MCF 10A (cell line): ENCODE measurements at regions not wholly inside any gene's neighbourhood (a gene's known extent, or its start where the extent isn't known, plus 50 kb on each side); places are given as distances from the start of the nearest gene placed in this dataset.
A peak's percentile ranks its signal among the peaks of the same experiment; 100 is the strongest.

Source experiments
- BruUV-seq: library from RNA; stranded (reverse); fragments of 400-500 nt; replicated peaks from 2 replicates; lab custom pipeline; 2021; lab: Mats Ljungman, UMichigan
- CTCF ChIA-PET: fragments of 300-600 bp; sonication (Branson Sonifier 250); formaldehyde crosslinking; extraction: SDS; loops from one replicate; lab custom pipeline; 2021; ENCODE audit warnings: antibody characterized with exemption, inconsistent platforms; lab: Yijun Ruan, JAX
- POLR2A ChIA-PET: fragments of 300-600, 350-650 bp; sonication (Branson Sonifier 250); formaldehyde crosslinking; extraction: SDS; loops from one replicate; lab custom pipeline; 2020; ENCODE audit warnings: antibody characterized with exemption, inconsistent platforms; lab: Yijun Ruan, JAX
- DNase-seq: peaks from one replicate; pipeline ENCODE4 v3.0.0-alpha.2; 2018; ENCODE audit not compliant: unreplicated experiment
- H3K27ac Mint-ChIP-seq: one replicate; pipeline ENCODE4 v1.8.0; 2022; ENCODE audit warnings: mild to moderate bottlenecking, low read depth, mixed read lengths; ENCODE audit not compliant: unreplicated experiment
- H3K27me3 Mint-ChIP-seq: one replicate; pipeline ENCODE4 v1.8.0; 2022; ENCODE audit warnings: mixed read lengths; ENCODE audit not compliant: insufficient read depth, unreplicated experiment
- H3K36me3 Mint-ChIP-seq: one replicate; pipeline ENCODE4 v1.8.0; 2022; ENCODE audit warnings: mild to moderate bottlenecking, moderate library complexity, mixed read lengths; ENCODE audit not compliant: insufficient read depth, unreplicated experiment
- H3K4me1 Mint-ChIP-seq: one replicate; pipeline ENCODE4 v1.8.0; 2022; ENCODE audit warnings: mixed read lengths; ENCODE audit not compliant: insufficient read depth, unreplicated experiment
- H3K4me3 Mint-ChIP-seq: one replicate; pipeline ENCODE4 v1.8.0; 2022; ENCODE audit warnings: mild to moderate bottlenecking, moderate library complexity, mixed read lengths; ENCODE audit not compliant: unreplicated experiment
- H3K9me3 Mint-ChIP-seq: one replicate; pipeline ENCODE4 v1.8.0; 2022; ENCODE audit warnings: mixed read lengths; ENCODE audit not compliant: unreplicated experiment
- intact Hi-C: fragments of 100-400 bp; cut with micrococcal nuclease; formaldehyde crosslinking; loops from 2 replicates; pipeline ENCODE4 v1.14.1; 2022
- TF ChIP-seq, protein P1 (sequence below): fragments of 200-600 bp; IDR thresholded peaks from one replicate; pipeline ENCODE4 v1.8.0; 2022; ENCODE audit warnings: antibody characterized with exemption, mild to moderate bottlenecking; ENCODE audit not compliant: unreplicated experiment

DNA sequence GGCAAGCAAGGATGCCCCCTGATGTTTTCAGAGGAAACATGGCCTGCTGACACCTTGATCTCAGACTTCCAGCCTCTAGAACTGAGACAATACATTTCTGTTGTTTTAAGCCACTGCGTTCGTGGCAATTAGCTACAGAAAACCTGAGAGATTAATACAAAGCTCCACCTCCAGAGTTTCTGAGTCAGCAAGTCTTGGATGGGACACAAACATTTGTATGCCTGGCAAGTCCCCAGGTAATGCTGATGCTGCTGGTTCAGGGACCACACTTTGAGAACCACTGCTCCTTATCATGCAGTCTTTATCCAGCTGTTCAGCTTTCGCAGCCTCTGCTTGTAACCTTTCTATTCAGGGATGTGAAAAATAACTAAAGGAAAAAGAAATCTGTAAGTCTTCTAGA, 565.7 kb upstream of the PLXNA2 start:
- Mint-ChIP-seq H3K4me3 (no peak overlapping the region), H3K27ac (no peak overlapping the region), H3K9me3 (no peaks in the 10 kb centered on the region), H3K4me1 (peaks cover 37% of the 10 kb centered on the region), H3K27me3 (no peaks in the 10 kb centered on the region), H3K36me3 (no peaks in the 10 kb centered on the region)
- ChIA-PET CTCF (interaction anchor here (0.6 kb wide), 1 partner anchor 1718 kb away, joined by 3 read pairs; no protein-coding TSS in a partner anchor), POLR2A (interaction anchor here (0.5 to 3.7 kb wide), 9 partner anchors 14 to 618 kb away, joined by 3 to 37 read pairs (median 3); no protein-coding TSS in a partner anchor)
- TF ChIP-seq, protein P1, sequence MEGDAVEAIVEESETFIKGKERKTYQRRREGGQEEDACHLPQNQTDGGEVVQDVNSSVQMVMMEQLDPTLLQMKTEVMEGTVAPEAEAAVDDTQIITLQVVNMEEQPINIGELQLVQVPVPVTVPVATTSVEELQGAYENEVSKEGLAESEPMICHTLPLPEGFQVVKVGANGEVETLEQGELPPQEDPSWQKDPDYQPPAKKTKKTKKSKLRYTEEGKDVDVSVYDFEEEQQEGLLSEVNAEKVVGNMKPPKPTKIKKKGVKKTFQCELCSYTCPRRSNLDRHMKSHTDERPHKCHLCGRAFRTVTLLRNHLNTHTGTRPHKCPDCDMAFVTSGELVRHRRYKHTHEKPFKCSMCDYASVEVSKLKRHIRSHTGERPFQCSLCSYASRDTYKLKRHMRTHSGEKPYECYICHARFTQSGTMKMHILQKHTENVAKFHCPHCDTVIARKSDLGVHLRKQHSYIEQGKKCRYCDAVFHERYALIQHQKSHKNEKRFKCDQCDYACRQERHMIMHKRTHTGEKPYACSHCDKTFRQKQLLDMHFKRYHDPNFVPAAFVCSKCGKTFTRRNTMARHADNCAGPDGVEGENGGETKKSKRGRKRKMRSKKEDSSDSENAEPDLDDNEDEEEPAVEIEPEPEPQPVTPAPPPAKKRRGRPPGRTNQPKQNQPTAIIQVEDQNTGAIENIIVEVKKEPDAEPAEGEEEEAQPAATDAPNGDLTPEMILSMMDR, result no peak
- BruUV-seq, result no TSS peak
- peak; percentile 79 for DNase-seq
- intact Hi-C loops, result loop anchor here (5.0 to 10.0 kb wide), 3 partner anchors 107 to 285 kb away; no protein-coding TSS in a partner anchor

DNA sequence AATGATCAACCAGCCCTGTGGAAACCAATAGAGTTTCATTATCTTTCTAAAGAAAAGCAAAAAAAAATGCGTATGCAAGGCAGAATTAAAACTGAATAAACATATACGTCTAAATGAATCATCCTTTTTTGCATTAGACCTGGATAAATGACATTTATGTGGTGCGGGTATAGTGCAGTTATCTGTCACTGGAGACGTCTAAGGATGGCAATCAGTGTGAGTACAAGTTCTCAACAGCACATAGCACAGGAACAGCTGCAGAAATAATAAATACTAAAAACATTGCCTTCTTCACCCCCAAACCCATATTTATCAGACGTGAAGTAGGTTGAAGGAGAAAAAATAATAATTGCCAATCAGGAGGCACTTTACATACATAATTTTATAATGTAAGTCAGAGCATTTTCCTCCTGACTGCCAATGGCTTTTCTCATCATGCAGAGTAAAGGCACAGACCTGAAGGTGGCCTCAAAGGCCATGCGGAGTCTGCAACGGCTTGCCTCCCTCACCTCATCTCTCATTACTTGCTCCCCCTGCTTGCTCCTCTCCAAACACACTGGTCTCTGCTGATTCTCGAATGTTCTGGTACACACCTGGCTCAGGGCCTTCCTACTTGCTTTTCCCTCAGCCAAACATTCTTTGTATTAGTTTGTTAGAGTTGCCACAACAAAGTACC, 574.7 kb upstream of the PLXNA2 start:
- H3K4me1 Mint-ChIP-seq, result no peaks in the 10 kb centered on the region
- no peak overlapping the region for H3K4me3 Mint-ChIP-seq
- H3K36me3 Mint-ChIP-seq, result no peaks in the 10 kb centered on the region
- no peak overlapping the region for H3K27ac Mint-ChIP-seq
- TF ChIP-seq, protein P1, result no peak
- no peaks in the 10 kb centered on the region for H3K27me3 Mint-ChIP-seq
- no peak for DNase-seq
- H3K9me3 Mint-ChIP-seq, result no peaks in the 10 kb centered on the region
- POLR2A ChIA-PET, result interaction anchor here (0.6 kb wide), 1 partner anchor 42 kb away, joined by 3 read pairs; no protein-coding TSS in a partner anchor
- no TSS peak for BruUV-seq
- CTCF ChIA-PET, result no interaction called here
- intact Hi-C loops, result no loop called here

DNA sequence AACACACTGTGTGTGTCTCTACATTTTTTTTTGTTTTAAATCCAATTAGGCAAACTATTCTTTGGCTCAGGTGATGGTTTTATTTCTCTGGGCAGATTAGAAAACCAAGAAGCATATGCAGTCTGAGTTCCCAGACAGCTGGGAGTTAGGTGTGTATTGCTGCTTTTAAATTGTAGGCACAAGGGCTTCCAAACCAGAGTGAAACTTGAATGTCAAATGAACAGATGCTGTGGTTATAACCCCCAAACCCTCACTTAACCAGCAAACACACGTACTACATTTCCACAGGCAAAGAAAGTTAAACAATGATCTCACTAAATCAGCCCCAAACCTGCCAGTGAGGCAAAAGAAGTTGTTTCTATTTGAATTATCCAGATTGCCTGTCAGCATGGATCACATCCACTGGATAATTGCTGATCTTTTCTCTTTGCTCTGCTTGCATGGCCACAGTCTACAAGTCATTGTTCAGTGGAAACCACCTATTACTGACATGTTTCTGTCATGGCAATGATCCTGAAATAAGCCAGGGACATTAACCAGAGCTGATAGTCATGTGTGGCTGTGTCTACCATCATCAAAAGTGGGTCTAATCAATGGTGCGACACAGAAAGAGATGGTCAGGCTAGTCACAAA, 576.5 kb upstream of the PLXNA2 start:
- Mint-ChIP-seq H3K27ac (no peak overlapping the region), H3K4me1 (no peaks in the 10 kb centered on the region), H3K36me3 (no peaks in the 10 kb centered on the region), H3K27me3 (no peaks in the 10 kb centered on the region), H3K4me3 (no peak overlapping the region), H3K9me3 (no peaks in the 10 kb centered on the region)
- intact Hi-C loops, result no loop called here
- TF ChIP-seq, protein P1, result no peak
- BruUV-seq, result no TSS peak
- POLR2A ChIA-PET, result interaction anchor here (0.7 kb wide), 1 partner anchor 136 kb away, joined by 3 read pairs; no protein-coding TSS in a partner anchor
- DNase-seq, result no peak
- CTCF ChIA-PET, result interaction anchor here (0.6 kb wide), 1 partner anchor 418 kb away, joined by 3 read pairs; no protein-coding TSS in a partner anchor

DNA sequence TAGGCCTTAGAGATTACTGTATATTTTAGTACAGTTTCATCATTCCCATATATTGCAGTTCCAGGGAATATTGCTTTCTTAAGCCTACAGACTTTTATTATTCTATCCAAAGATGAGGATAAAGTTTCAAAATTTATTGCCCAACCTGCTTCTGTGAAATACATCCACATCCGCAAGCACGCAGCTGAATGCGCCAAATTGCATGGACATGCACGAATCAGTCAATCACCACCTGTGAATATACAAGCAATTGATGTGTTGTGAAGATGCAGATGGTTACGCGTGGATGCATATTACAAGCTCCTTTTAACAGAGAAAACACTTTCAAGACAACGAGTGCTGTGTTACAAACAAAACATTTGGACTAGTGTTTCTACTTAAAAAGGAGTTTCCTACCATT, 577.8 kb upstream of the PLXNA2 start:
- TF ChIP-seq, protein P1, result no peak
- Mint-ChIP-seq H3K27me3 (no peaks in the 10 kb centered on the region), H3K4me1 (no peaks in the 10 kb centered on the region), H3K27ac (no peak overlapping the region), H3K9me3 (no peaks in the 10 kb centered on the region), H3K36me3 (no peaks in the 10 kb centered on the region), H3K4me3 (no peak overlapping the region)
- POLR2A ChIA-PET, result interaction anchor here (0.7 to 1.5 kb wide), 3 partner anchors 13 to 43 kb away, joined by 3 to 5 read pairs (median 4); no protein-coding TSS in a partner anchor
- intact Hi-C loops, result no loop called here
- CTCF ChIA-PET, result interaction anchor here (0.6 to 0.9 kb wide), 4 partner anchors 9 to 253 kb away, joined by 3 to 4 read pairs (median 3); no protein-coding TSS in a partner anchor
- no peak for DNase-seq
- no TSS peak for BruUV-seq
